ENCODE measurements at regions not wholly inside any gene's neighbourhood (a gene's known extent, or its start where the extent isn't known, plus 50 kb on each side); places are given as distances from the start of the nearest gene placed in this dataset.

GRCh38 chr21:43267391-43268085 lies 98.7 kb downstream of the CRYAA start:
- no peak for DNase-seq (ENCODE audit: low read depth, low spot score)
- H3K36me3 ChIP-seq (ENCODE audit: control insufficient read depth in 2 of 2, extremely low read depth in 1 of 2, insufficient read depth in 2 of 2, low read length in 2 of 2): no peaks in the 10 kb centered on the region
- ChIA-PET POLR2A (no interaction called here), CTCF (interaction anchor here (1.1 kb wide), 1 partner anchor 378 kb away, joined by 5 read pairs; no protein-coding TSS in a partner anchor)
- no peak overlapping the region for H3K9ac ChIP-seq (replicated peaks; ENCODE audit: extremely low read depth, insufficient read depth, low read length)
- H3K27ac ChIP-seq (ENCODE audit: insufficient read depth, low read depth, low read length): no peak overlapping the region
- no peak overlapping the region for H2AFZ ChIP-seq (ENCODE audit: low read depth, low read length)
- BruUV-seq (replicated peaks): no TSS peak
- no peak for FAIRE-seq
- H3K4me3 ChIP-seq (replicated peaks in 1 of 3; ENCODE audit: insufficient read depth in 1 of 3, low read depth in 1 of 3, low read length in 3 of 3): no peak overlapping the region
- H3K4me2 ChIP-seq (ENCODE audit: insufficient read depth, low read length): no peak overlapping the region
- no peaks in the 10 kb centered on the region for H4K20me1 ChIP-seq (replicated peaks; ENCODE audit: control insufficient read depth, extremely low read depth, insufficient read depth, low read length)
- dilution Hi-C loops (cut with MboI; ENCODE audit: extremely low pct_ligation_motif_present, low sequenced_read_pairs): no loop called here
- intact Hi-C loops (cut with micrococcal nuclease): no loop called here
- no peaks in the 10 kb centered on the region for H3K4me1 ChIP-seq (ENCODE audit: control insufficient read depth, extremely low read depth, insufficient read depth, low read length)
- H3K9me1 ChIP-seq (replicated peaks; ENCODE audit: control insufficient read depth, extremely low read depth, insufficient read depth, low read length): no peaks in the 10 kb centered on the region
- H3K27me3 ChIP-seq (ENCODE audit: control insufficient read depth in 2 of 2, insufficient read depth in 2 of 2, low read length in 2 of 2): no peaks in the 10 kb centered on the region
- no peaks in the 10 kb centered on the region for H3K9me3 ChIP-seq (replicated peaks; ENCODE audit: control insufficient read depth, insufficient read depth, low read length)
- H3K79me2 ChIP-seq (ENCODE audit: control insufficient read depth, insufficient read depth, low read length): no peaks in the 10 kb centered on the region
- no peak for TF ChIP-seq POLR2AphosphoS5 (IDR thresholded peaks at IDR 0.05; ENCODE audit: insufficient read depth, low read depth, low read length)
- no peak for TF ChIP-seq CTCF (IDR thresholded peaks at IDR 0.05; ENCODE audit: extremely low read depth in 1 of 2, insufficient read depth in 1 of 2, low read depth in 1 of 2, low read length in 2 of 2)
- TF ChIP-seq MAX (IDR thresholded peaks at IDR 0.05; ENCODE audit: insufficient read depth, insufficient read length): no peak
- no peak for TF ChIP-seq POLR2A (IDR thresholded peaks at IDR 0.05; ENCODE audit: low read depth, low read length)
- no peak for TF ChIP-seq GATA2 (IDR thresholded peaks at IDR 0.05; ENCODE audit: insufficient read depth, insufficient read length, low read depth, low read length)
- no peak for TF ChIP-seq MYC (IDR thresholded peaks at IDR 0.05; ENCODE audit: low read depth, low read length)
- no peak for TF ChIP-seq JUN (IDR thresholded peaks at IDR 0.05; ENCODE audit: borderline replicate concordance, insufficient read depth, insufficient read length, low read depth)
- TF ChIP-seq EZH2 (IDR thresholded peaks at IDR 0.05; ENCODE audit: borderline replicate concordance, low read depth, low read length, severe bottlenecking): no peak
- TF ChIP-seq FOS (IDR thresholded peaks at IDR 0.05; ENCODE audit: borderline replicate concordance, insufficient read depth, low read length): no peak
